HFF-Myc (cell line): ENCODE measurements at regions not wholly inside any gene's neighbourhood (a gene's known extent, or its start where the extent isn't known, plus 50 kb on each side); places are given as distances from the start of the nearest gene placed in this dataset.

Source experiments
- DNase-seq: peaks from one replicate; pipeline ENCODE4 v3.0.0-alpha.2; 2011; ENCODE audit warnings: low read depth; ENCODE audit errors: extremely low read depth
- H3K4me3 ChIP-seq: replicated peaks from 2 replicates; pipeline ENCODE4 v1.5.1; 2011; ENCODE audit warnings: low read depth, mild to moderate bottlenecking, control low read depth, low read length
- CTCF ChIP-seq: IDR thresholded peaks from 2 replicates; pipeline ENCODE4 v1.5.1; 2012; ENCODE audit warnings: mild to moderate bottlenecking, low read depth, low read length, control low read depth; ENCODE audit errors: missing control alignments

- TF ChIP-seq CTCF, result no peak
- no peak for DNase-seq
- no peak overlapping the region for H3K4me3 ChIP-seq
These were observed 355.5 kb upstream of the HTR1E start for GRCh38 chr6:86581833-86582232.

GRCh38 chr6:86563197-86563596, 374.1 kb upstream of the HTR1E start:
- no peak overlapping the region for H3K4me3 ChIP-seq
- DNase-seq, result no peak
- TF ChIP-seq CTCF, result no peak

- no peak for TF ChIP-seq CTCF
- DNase-seq, result no peak
- H3K4me3 ChIP-seq, result no peak overlapping the region
These were observed 379.0 kb upstream of the HTR1E start for GRCh38 chr6:86558318-86558717.

GRCh38 chr6:86537292-86537861, 400.0 kb upstream of the HTR1E start:
- TF ChIP-seq CTCF, result no peak

GRCh38 chr6:86536121-86536520, 401.2 kb upstream of the HTR1E start:
- H3K4me3 ChIP-seq, result no peak overlapping the region
- no peak for DNase-seq
- TF ChIP-seq CTCF, result no peak

More at GRCh38 chr6:86537292-86537861, 400.0 kb upstream of the HTR1E start:
- DNase-seq, result no peak
- no peak overlapping the region for H3K4me3 ChIP-seq

- DNase-seq, result no peak
- no peak for TF ChIP-seq CTCF
- no peak overlapping the region for H3K4me3 ChIP-seq
These were observed 402.2 kb upstream of the HTR1E start for GRCh38 chr6:86535100-86535499.

GRCh38 chr6:86529635-86530034, 407.7 kb upstream of the HTR1E start:
- TF ChIP-seq CTCF, result no peak
- no peak overlapping the region for H3K4me3 ChIP-seq
- DNase-seq, result no peak
